GM12874 (cell line): ENCODE measurements at regions not wholly inside any gene's neighbourhood (a gene's known extent, or its start where the extent isn't known, plus 50 kb on each side); places are given as distances from the start of the nearest gene placed in this dataset.

ENCODE experiments used
- TF ChIP-seq, protein P1 (sequence below): IDR thresholded peaks from 2 replicates; pipeline ENCODE4 v1.5.1; 2011; ENCODE audit warnings: low read depth, mild to moderate bottlenecking, control low read depth, low read length, moderate library complexity; ENCODE audit not compliant: insufficient read depth

- TF ChIP-seq, protein P1, sequence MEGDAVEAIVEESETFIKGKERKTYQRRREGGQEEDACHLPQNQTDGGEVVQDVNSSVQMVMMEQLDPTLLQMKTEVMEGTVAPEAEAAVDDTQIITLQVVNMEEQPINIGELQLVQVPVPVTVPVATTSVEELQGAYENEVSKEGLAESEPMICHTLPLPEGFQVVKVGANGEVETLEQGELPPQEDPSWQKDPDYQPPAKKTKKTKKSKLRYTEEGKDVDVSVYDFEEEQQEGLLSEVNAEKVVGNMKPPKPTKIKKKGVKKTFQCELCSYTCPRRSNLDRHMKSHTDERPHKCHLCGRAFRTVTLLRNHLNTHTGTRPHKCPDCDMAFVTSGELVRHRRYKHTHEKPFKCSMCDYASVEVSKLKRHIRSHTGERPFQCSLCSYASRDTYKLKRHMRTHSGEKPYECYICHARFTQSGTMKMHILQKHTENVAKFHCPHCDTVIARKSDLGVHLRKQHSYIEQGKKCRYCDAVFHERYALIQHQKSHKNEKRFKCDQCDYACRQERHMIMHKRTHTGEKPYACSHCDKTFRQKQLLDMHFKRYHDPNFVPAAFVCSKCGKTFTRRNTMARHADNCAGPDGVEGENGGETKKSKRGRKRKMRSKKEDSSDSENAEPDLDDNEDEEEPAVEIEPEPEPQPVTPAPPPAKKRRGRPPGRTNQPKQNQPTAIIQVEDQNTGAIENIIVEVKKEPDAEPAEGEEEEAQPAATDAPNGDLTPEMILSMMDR, result no peak
These were observed 251.1 kb upstream of the IRF2BP2 start for GRCh38 chr1:234861024-234861620.

- TF ChIP-seq, protein P1, result no peak
These were observed 248.7 kb upstream of the IRF2BP2 start for GRCh38 chr1:234858722-234859121.

DNA sequence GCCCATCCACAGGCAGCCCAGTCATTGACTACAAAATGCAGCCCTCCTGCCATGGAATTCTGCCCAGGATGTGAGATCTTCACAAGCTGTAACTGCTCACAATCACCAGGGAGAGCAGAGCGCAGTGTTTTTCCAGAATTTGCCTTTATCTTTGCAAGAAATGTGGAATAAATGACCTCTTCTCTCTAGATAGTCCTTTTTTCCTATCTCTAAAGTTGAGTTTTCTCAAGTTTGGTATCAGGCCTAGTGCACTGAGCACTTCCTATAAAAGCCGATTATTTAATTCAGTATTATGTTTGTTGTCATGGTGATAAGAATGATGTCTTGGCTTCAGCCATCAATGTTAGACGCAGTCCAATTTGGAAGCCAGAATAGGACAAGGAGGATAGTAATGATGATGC is 246.9 kb upstream of the IRF2BP2 start:
- TF ChIP-seq, protein P1, result no peak

DNA sequence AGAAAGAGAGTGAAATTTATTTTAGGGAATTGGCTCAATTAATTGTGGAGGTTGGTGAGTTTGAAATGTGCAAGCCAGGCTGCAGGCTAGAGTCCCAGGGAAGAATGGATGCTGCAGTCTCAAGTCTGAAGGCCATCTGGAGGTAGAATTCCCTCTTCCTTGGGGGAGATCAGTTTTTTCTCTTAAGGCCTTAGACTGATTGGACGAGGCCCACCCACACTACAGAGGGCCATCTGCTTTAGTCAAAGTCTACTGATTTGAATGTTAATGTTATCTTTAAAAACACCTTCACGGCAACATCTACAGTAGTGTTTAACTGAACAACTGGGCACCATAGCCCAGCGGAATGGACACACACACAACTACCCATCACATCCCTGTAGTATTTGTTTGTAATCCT is 245.9 kb upstream of the IRF2BP2 start:
- TF ChIP-seq, protein P1, result no peak

DNA sequence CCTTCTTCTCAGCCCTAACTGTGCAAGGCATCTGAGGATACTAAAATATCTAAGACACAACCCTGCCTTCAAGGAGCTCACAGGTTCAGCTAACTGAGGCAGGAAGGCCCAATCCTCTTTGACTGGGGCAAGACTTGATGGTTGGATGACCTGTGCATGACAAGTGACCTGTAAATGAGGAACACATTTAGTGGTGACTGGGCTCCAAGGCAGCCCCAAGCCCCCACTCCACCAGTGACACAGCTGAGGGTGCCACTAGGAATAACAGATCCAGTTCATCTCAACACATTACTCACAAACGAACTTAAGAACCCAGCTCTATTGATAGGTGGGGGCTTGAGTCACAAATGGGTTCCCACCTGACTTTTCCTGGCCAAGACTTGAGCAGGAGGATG is 244.7 kb upstream of the IRF2BP2 start:
- TF ChIP-seq, protein P1, result no peak

- TF ChIP-seq, protein P1, result no peak
These were observed 244.1 kb upstream of the IRF2BP2 start for GRCh38 chr1:234853906-234854644.

- TF ChIP-seq, protein P1, result no peak
These were observed 242.7 kb upstream of the IRF2BP2 start for GRCh38 chr1:234852659-234853058.
